H54 (cell line): ENCODE measurements at regions not wholly inside any gene's neighbourhood (a gene's known extent, or its start where the extent isn't known, plus 50 kb on each side); places are given as distances from the start of the nearest gene placed in this dataset.

ENCODE experiments used
- DNase-seq: peaks from one replicate; pipeline ENCODE4 v3.0.0; 2011; ENCODE audit warnings: low spot score, mixed read lengths; ENCODE audit not compliant: insufficient read length
- FAIRE-seq: peaks from 3 replicates; lab custom pipeline; 2011; peaks lifted over from hg19 to GRCh38; lab: Jason Lieb, UNC
- POLR2A ChIP-seq: IDR thresholded peaks from 2 replicates; pipeline ENCODE4 v1.6.1; 2011; ENCODE audit warnings: low read depth, mild to moderate bottlenecking, low read length

DNA sequence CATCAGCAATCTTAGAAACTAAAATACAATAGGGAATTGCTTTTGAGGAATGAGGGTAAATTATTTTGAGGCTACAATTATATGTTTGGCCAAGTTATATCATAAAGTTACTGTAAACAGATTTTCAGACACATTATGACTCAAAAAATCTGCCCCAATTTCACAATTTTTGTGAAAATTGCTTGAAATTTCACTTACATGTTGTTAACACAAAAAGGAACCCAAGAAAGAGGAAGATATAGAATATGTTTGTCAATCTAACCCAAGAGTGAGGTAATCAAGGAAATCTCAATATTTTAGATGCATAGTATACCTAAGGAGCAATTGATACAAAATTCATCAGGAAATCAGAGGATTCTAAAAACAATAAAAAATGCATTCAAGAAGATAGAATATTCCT lies 73.9 kb upstream of the FNDC3A start:
- no peak for FAIRE-seq
- DNase-seq = no peak
- TF ChIP-seq POLR2A = no peak

DNA sequence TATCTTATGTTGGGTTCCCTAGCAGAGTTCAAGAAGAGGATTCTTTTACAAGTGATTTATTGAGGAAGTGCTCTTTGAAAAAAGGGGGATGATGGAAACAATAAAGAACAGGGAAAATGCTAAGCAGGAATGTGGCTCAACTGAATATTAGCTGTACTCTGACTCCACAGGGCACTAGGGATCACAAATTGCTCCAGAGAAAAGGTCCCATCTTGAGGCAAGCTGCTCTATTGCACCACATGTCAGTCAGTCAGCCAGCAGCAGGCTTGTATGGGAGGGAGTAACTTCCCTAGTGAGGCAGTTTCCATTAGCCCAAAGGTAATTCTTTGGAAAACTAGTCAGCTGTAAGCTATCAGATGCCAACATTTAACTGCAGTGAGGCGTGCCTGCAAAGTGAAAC lies 73.3 kb upstream of the FNDC3A start:
- FAIRE-seq (no peak), DNase-seq (no peak)
- no peak for TF ChIP-seq POLR2A

DNA sequence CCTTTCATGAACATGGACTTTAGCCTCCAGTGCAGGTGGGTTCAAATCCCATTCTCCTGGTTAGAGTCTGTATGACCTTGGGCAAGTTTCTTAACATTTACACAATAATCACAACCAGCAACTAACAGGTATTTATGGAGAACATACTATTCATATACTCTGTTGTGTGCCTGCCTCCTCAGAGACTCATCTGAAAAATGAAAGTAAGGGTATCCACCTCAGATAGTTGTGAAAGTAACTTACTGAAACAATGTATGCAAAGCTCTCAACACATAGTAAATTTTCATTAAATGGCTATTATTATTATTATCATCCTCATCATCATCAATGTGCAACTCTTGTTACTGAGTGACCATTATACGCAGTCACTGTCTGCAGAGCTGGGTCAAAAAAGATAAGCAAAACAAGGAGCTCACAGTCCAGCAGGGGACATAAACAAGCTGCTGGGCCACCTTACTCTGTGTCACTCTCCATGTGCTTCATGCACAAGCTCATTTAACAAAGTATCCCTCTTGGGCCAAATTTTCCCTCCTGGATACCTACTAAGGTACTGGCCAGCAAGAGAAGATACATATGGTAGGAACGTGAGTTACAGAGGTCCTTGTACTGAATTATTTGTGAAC lies 70.9 kb upstream of the FNDC3A start:
- DNase-seq = no peak
- no peak for FAIRE-seq
- TF ChIP-seq POLR2A = no peak

DNA sequence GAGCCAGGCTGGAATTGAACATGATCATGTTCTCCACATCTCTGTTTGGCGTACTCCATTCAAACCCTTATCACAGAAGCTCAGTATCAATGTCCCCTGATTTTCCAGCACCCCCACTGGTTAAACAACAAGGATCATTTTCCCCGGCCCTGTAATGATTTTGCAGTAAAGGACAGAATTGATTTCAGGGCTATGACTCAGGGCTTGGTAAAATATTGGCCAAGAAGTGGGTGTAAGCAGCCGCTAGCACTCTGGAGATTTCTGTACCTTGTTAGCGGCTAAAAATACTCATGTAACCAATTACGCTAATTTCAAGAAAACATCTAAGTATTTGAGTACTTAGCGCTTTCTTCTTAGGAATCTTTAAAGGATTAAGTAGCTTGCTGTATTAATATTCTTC lies 69.5 kb upstream of the FNDC3A start:
- FAIRE-seq (no peak), DNase-seq (no peak)
- TF ChIP-seq POLR2A = no peak

DNA sequence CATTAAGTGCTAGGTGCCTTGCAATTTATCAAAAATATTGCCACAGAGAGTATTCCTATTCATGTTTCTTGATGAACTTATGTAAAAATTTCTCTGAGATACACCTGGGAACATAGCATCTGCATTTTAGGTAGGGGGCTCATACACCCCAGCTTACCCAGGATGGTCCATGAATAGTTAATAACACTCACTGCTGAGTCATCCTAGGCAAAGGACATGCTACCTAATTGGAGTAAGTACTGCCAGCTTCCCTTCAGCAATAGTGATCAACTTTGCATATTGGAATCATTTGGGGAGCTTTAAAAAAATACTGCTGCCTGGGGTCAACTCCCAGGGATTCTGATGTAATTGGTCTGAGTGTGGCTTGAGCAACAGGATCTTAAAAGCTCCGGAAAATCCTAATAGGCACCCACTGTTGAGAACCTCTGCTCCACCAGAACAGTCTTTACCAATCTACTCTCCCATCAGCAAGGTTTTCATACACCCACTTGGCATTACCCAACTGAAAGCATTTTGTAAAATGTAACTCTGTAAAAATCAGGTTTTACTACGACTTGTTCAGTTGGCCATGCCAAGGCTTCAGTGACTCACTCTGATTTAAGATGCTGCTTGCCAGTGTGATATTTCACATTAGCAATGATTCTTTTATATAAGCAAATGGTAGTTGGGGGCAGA lies 67.2 kb upstream of the FNDC3A start:
- FAIRE-seq (peak; percentile 30), DNase-seq (no peak)
- TF ChIP-seq POLR2A = no peak

DNA sequence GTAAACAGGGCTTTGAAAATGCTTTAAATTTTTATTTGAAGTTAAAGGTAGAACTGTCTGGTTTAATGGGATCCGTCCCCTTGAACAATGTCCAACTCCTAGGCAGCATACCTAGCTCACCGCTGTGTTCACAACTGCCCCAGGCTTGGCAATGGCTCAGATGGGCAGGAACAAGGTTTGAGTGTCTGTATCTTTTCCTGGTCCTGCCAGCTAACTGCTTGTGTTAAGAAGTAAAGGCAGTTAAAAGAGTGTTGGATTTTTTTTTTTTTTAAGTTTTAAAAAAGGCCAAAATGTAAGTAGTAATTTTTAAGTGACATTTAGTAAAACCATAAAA lies 66.7 kb upstream of the FNDC3A start:
- no peak for TF ChIP-seq POLR2A
- DNase-seq = no peak
- no peak for FAIRE-seq

DNA sequence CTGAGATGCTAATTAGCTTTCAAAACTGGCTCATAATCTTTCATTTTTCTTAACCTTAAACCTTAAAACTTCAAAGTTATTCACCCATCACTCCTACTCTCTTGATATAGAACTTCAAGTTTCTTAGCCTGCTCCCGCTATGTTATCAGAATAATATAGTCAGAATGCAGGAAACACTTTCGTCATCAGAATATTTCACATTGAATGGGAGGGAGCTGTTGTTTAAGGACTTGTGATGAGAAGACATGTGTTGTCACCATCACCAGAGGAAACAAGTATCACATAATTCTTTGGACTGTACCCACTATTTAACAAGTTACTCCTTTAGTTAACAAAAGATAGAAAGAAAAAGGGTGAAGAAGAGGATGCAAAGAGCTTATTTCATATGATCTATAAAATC lies 65.0 kb upstream of the FNDC3A start:
- FAIRE-seq (no peak), DNase-seq (no peak)
- TF ChIP-seq POLR2A = no peak

DNA sequence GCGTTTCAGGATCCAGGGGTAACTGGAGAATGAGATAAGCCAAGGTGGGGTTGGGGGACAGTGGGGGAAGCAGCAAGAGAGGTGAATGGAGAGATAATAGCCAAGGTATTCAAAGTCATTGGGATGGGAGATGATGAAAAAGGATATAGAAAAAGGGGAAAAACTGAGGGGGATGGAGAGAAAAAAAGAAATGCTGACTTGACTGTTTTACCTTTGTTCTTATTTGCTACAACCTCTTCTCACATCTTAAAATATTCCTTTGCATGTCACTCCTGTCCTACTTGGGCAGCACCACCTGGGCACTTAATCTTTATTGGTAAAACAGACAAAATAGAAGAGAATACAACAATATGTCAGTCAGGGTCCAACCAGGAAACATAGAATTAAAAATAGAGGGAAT lies 56.0 kb upstream of the FNDC3A start:
- TF ChIP-seq POLR2A = no peak
- DNase-seq (no peak), FAIRE-seq (no peak)

DNA sequence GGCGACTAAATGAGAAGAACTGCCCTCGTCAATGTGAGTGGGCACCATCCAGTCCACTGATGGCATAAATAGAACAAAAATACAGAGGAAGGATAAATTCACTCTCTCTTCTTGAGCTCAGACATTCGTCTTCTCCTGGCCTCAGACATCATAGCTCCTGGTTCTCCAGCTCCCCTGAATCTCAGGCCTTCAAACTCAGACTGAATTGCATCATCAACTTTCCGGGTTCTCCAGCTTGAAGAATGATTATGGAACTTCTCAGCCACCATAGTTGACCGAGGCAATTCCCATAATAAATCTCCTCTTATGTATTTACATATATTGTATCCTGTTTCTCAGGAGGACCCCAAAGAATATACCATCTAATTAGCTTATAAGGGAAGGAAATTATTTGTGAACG lies 55.0 kb upstream of the FNDC3A start:
- no peak for DNase-seq

DNA sequence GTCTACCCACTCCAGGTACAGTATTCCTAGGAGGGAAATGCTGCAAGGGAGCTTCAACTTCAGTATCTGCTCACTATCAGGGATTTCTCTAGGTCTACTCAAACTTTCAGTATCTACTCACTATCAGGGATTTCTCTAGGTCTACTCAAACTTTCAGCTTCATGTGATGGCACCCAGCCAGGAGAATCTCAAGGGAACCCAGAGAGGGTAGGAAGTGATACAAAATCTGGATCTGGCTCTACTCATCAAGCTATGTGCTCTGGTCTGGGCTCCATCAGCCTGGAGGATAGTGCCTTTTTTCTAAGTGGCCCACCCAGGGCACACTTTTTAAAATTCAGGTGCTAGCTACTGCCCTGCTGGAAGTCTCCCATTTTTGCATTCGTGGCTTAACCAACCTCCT lies 52.3 kb upstream of the FNDC3A start:
- DNase-seq = no peak

More for the DNA sequence above, 55.0 kb upstream of the FNDC3A start:
- no peak for TF ChIP-seq POLR2A
- FAIRE-seq = no peak

DNA sequence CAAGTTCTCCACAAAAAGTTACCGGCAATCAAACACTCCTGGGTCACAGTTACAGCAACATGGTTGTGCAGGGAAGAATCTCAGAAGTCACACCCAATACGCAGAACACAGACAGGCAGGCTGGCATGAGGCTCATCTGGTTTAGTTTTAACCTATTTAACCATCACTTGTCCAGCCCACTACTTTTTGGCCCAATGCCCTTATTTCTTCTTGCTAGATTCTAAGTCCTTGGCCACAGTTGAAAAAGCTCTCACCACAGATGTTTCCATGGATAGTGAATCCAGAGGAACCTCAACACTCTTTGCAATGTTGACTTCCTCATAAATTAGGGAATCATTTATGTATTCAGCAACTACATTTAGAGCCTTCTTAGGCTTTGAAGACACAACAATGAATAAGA lies 50.7 kb upstream of the FNDC3A start:
- DNase-seq (no peak), FAIRE-seq (no peak)
- no peak for TF ChIP-seq POLR2A

More for the DNA sequence above, 52.3 kb upstream of the FNDC3A start:
- TF ChIP-seq POLR2A = no peak
- FAIRE-seq = no peak
